Gastrocnemius medialis (tissue), 4 donors: ENCODE measurements at regions not wholly inside any gene's neighbourhood (a gene's known extent, or its start where the extent isn't known, plus 50 kb on each side); places are given as distances from the start of the nearest gene placed in this dataset.

Experiments used
- POLR2A ChIP-seq, 2 donors: fragments of 450-650 bp; IDR thresholded peaks; one replicate each; pipeline ENCODE4 v1.6.1; 2017; ENCODE audit warnings: antibody characterized with exemption in 2 of 2, mild to moderate bottlenecking in 2 of 2, moderate library complexity in 2 of 2
- TF ChIP-seq, protein P1 (sequence below), 5 experiments: fragments of 450-650 bp in 3 of 5; fragments of 200-600 bp in 2 of 5; sonication (generic) in 2 of 5; IDR thresholded peaks in 4 of 5; conservative IDR thresholded peaks in 1 of 5; 1 replicate in 4 of 5; 2 replicates in 1 of 5; pipeline ENCODE4 v1.5.1; 2016 to 2019; ENCODE audit warnings: antibody characterized with exemption in 5 of 5, mild to moderate bottlenecking in 3 of 5, moderate library complexity in 3 of 5

DNA sequence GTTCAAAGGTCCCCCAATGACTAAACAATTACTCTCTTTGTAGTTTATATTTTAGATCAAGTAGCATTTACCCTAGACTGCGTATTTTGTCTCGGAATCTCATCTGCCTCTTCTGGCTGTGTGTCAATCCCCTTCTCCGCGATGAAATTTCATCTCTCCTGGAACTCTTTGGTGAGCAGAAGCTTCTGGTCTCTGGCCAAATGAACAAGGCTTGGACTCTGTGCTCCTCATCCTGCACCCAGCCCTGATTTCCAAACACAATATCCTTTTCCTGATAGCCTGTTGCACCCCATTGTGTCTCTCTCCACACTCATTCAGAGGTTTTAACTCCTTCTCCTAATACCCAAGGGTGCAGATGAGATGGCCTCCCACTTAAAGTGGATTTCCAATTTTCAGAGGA lies 609.4 kb upstream of the CDH5 start:
- TF ChIP-seq POLR2A (IDR thresholded peaks at IDR 0.05) = no peak
- TF ChIP-seq, protein P1, sequence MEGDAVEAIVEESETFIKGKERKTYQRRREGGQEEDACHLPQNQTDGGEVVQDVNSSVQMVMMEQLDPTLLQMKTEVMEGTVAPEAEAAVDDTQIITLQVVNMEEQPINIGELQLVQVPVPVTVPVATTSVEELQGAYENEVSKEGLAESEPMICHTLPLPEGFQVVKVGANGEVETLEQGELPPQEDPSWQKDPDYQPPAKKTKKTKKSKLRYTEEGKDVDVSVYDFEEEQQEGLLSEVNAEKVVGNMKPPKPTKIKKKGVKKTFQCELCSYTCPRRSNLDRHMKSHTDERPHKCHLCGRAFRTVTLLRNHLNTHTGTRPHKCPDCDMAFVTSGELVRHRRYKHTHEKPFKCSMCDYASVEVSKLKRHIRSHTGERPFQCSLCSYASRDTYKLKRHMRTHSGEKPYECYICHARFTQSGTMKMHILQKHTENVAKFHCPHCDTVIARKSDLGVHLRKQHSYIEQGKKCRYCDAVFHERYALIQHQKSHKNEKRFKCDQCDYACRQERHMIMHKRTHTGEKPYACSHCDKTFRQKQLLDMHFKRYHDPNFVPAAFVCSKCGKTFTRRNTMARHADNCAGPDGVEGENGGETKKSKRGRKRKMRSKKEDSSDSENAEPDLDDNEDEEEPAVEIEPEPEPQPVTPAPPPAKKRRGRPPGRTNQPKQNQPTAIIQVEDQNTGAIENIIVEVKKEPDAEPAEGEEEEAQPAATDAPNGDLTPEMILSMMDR (IDR thresholded peaks at IDR 0.05 in 4 of 5, conservative IDR thresholded peaks at IDR 0.05 in 1 of 5) = no peak
